Activated T-cell treated with anti-CD3 and anti-CD28 coated beads for 1 hour (primary cell): ENCODE measurements at regions not wholly inside any gene's neighbourhood (a gene's known extent, or its start where the extent isn't known, plus 50 kb on each side); places are given as distances from the start of the nearest gene placed in this dataset.
"Not testable (repeated sequence)": the region's sequence is repeated elsewhere in the genome, so short reads cannot be mapped to it uniquely, and the experiment has no call there.

Experiments used
- DNase-seq: peaks from one replicate; pipeline ENCODE4 v3.0.0-alpha.2; 2020; ENCODE audit warnings: low read depth

DNA sequence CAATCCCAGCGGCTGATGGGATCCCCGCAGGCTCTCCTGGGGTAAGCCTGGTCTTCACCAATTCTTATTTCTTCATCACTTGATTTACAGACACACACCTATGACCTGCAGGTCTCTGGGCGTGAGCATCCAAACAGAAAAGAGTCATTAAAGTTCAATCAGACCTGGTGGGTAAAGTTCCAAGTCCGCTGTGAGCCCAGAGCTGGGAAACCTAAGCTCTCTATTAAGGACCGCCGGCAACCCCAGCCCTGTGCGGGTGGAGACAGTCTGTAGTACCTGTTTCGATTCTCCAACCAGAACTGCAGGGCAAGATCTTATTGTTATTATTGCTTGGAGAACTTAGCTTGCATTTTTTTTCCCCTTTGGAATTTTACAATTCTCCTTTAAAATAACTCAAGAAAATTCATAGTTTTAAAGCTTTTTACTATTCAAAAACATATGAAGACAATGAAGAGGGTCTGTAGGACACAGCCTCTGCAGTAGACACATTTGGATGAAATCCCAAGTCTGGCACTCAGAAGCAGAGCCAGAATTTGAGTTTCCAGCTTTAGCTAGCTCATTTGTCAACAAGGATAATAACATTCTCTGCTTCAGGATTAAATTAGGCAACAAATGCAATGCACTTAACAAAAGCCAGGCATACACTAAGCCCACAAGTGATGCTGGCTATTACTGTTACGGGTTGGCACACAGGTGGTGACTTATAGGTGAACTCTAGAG is 376.4 kb downstream of the INSIG2 start:
- DNase-seq, result no peak

DNA sequence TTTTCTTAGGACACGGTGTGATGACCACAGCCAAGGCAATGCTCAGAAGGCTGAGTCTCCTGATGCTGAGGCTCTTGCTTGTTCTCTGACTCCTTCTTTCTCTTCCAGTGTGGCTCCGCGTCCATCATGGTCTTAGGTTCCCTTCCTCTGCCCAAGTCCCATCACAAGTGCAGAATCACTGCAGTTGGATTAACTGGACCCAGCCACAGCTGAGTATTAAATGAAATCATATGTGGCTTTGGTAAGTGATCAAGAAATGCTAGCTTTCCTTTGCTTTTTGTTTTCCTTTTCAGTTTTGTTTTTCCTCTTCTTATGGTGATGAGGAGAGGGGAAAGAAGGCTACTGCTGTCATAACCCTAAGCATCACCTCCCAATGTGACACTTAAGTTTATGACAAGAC is 375.8 kb downstream of the INSIG2 start:
- DNase-seq, result no peak

DNA sequence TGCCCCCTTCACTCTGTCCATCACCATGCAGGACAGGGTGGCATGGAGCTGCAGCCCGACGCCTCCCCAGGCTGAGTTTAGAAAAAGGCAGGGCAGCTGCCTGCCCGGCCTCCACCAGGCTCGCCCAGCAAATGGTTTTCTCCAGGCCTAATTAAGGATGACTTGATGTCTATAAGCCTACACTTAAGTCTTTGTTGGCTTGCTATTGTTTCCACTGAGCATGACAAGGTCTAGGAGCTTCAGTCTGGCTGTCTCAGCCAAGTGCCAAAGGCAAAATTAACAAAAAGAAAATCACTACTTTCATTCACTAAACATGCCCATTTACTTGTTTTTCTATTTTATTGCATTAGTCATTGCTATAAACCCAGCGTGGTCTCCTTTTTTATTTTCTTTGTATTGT is 372.2 kb downstream of the INSIG2 start:
- no peak for DNase-seq

DNA sequence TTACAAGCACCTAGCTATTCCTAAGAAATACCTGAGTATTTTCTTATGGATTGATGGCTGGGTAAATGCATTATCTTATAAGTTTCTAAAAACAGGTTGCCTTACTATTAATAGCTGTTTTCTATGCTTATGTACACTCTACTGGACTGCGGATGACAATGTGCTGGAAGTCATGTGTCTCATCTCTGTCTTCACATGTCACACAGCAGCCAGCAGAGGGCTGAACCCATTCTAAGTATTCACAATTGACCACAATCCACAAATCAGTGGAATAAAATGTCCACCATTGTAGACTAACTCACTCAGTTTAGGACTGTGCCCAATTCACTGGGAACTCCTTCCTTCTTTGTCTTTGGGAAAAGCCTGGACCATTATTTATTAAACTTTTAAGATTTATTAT is 371.2 kb downstream of the INSIG2 start:
- DNase-seq, result no peak

DNA sequence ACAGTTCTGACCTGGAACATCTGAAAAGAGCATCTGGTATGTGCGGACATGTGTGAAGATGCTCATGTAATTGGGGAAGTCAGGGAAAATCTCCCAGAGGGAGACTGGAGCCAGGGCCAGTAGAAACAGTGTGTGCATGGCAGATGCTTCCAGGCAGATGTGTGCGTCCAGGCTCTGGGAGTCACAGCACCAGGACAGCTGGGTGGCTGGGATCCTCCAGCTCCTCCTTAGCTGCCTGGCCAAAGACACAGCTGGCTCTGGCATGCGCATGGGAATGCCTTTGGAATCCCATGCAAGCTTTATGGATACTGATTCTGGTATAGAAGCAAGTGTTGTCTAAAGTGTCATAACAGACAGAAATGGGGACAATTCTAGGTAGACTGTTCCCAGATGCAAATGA is 369.7 kb downstream of the INSIG2 start:
- no peak for DNase-seq

DNA sequence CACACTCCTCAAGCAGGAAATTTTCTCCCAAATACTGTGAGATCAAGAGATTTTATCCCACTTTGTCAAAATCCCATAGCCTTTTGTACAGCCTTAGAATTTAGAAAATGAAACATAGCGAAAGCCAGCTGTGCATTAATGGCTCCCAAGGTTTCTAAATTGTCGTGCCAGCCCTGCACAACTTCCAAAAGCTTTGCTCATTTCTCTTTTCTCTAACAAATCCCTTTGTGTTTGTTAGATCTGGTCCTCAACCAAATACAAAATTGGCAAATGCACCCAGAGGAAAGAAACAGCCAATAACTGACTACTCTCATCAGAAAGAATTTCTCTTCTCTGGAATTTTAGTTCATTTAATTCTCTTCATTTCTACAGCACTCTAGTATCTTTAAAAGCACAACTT is 361.1 kb downstream of the INSIG2 start:
- no peak for DNase-seq

DNA sequence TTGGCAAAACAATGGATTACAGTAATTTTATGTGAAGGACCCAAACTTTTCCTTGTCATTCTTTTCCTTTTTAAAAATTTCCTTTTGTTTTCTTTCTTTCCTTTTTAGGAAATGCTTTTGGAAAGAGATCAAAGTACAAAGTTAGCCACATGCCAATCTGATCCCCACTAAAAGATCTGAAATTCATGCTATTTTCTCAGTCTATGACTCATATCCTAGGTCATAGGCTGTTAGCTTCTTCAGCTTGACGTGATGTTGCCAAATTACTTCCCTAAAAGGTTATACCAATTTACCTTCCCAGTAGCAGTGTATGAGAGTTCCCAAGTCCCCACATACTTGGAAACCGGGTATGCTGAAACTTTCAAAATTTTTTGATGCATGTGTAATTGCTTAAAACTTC is 355.3 kb downstream of the INSIG2 start:
- DNase-seq, result no peak

DNA sequence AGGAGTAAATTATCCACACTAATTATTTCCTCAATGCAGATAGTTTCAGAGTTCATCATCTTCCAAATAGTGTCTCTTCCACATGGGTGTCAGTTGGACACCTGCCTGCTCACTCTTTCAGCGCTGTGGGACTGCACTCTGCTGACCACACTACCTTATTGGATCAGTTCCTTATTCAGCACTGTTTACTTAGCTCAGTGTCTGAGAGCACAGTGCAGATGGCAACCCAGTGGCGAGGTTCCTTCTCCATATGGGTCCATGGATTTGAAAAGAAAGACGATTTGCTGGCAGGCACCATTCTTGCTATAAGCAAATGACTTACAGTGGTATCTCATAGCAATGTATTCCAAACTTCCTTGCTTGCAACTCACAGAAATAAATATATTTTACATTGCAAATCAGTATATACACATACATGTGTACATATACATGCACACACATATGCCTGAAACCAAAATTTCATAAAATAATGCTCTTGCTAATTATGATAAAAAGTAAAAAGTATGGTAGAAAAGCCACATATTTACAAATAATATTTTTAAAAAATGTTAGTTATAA is 354.8 kb downstream of the INSIG2 start:
- no peak for DNase-seq

DNA sequence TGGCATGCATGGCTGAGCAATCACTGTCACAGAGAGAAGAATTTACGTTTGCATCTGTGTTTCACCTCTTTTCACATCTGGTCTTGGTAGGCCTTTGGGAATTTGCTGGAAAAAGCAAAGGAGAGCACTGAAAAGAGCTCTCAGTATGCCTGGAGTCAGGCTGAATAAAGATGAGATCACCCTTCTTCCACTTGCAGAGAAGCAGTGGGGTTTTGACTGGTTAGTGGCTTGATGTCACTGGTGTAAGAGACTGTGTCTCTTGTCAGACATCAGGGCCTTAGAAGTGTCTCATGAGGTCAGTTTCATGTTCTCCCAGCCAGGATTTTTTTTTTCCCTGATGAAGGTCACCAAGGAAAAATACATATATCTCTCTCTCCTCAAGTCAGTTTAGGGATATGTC is 353.8 kb downstream of the INSIG2 start:
- DNase-seq, result no peak

DNA sequence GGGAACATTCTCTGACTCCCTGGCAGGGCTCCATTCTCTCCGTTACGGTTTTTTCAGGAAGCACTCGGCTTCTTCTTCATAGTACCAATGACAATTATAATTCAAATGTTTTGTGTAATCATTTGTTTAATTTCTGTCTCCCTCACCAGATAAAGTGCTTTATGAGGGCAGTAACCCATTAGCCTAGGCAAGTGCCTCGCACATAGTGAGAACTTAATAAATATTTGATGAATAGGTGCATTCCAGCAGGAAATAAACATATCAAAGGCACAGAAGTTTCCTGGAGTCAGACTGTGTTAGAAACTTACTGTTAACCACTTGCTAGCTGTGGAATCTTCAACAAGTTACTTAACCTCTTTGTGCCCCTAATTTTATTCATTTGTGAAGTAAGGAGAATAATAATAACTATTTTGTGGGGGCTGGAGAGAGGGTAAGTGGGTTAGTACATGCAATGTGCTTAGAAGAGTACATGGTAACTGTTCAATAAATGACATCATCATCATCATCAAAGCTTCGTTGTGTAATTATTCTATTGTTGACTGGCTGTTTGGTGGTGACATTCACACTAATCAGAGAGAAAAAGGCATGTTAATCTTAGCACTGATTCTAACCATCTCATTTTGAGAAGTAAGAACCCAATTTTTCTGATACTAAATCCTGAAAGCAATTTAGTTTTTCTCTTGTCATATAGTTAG is 352.3 kb downstream of the INSIG2 start:
- DNase-seq, result no peak

DNA sequence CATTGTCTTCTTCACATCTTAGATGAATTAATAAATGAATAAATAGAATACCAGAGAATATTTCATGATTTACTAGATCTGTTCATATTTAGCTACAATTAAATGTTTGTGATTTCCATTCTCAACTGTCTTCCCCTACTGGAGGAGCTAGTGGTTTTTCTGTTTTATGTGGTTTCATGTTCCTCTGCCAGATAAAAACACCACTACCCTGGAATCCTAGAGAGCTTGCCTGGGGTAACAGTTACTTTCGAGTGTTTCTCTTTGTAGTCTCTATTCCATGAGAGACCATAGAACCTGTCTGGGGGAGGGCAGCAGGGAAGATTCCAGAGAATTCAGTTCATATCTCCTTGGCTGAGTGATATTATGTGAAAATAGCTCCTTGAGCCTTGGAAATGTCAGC is 349.2 kb downstream of the INSIG2 start:
- DNase-seq, result no peak

DNA sequence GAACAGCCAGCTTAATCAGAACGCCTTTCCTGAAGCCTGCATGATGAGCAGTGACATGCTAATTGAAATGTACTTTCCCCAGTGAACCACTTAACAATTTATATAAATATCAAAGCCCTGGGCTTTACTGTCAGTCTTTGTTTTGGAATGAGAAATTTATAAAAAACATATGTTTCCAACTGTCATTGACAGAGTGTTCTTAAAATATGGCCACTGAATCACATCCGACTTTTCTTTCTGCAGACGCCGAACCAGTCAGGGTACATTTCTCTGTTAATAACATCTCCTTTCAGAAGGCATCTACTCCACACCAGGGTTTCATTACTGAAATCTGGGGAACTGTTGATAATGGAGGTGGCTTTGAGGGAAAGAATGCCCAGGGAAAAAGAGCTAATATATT is 343.7 kb downstream of the INSIG2 start:
- DNase-seq, result no peak

DNA sequence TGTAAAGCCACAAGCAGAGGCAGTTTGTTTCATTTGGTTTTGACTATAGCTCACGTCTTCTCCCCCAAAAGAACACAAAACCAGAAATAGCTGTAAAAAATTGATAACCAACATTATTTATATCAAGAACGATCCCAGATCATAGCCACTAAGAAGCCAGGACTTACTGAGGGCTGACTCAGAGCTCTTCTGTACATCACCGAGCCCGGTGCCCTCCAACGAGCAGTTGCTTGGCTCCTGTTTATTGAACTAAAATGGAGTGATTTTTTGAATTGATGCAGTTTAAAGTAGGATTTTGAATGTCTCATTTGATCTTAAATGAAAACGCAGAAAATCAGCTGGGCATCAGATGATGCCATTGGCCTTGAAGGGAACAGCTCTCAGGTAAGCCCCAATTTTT is 343.3 kb downstream of the INSIG2 start:
- DNase-seq, result no peak

DNA sequence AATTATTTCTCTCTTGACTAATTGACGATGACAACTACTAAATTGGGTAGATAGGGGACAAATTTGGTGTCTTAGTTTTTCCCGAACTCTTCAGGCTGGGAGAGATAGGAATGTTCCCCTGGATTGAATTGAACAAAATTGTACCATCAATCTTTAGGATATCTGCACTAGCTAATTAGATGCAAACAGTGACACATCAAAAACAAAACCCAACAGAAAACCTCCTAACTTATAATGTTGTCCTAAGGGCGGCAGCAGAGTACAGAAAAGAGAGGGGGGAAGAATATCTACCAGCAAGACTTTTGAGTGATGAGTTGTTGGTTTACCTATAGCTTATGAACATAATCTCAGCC is 342.9 kb downstream of the INSIG2 start:
- DNase-seq, result no peak

DNA sequence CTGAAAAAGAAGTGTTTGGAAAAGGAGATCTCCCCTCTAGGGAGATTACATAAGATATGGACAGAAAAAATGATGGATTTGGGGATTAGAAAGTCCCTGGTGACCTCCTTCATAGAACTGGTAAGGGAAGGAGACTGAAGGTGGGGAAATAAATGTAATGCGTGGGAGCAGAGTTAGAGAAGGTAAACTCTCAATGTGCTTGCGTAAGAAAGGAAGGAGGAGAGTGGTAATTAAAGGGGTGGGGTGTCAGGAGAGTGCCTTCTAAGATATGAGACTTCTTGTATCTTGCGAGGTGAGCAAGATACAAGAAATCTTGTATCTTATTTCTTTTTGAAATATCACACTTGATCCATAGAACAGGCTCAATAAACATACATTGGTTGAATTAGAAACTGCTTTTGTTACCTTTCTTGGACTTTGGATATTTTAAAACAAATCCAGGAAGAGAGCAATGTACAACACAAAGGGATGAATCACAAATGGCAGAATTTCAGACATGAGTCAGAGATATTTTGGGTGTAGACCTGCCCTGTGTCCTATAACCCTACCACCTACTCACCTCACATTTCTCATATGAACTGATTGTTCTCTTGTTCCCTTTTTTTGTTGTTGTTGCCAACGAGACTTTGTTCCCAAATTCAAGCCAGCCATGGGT is 342.4 kb downstream of the INSIG2 start:
- DNase-seq, result no peak

DNA sequence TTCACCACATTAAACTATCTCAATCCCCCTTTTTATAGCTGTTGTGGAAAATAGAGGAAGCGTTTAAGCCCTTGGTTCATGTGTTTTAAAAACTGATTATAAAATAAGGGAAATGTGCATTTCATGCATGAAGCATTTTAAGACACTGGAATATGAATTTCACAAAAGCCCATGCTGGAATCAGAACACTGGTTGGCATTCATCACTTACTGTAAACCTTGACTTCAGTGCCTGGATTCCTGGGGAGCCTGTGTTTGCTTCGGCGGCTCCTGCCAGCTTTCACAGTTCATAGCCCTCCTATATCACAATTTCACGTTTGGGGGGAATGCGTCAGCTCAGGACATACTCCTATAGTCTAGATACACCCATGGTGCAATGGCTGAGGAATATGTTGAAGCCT is 336.9 kb downstream of the INSIG2 start:
- DNase-seq, result no peak

DNA sequence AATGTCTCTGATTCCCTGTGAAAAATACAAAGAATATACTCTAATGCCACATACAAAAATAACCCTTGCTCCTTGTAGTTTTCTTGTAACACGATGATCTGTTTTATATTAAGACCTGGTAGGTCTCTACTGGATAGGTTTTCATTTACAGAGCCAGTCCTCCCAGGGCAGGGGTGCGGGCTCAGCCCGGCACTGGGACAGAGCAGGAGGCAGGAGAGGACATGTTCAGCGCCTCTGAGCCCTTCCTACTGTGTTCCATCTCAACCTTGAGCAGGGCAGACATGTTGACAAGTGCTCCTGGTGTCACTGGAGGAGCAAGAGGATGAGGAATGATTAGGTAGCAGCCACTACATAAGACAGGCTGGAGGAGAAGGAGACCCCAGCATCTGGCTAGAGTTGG is 335.5 kb downstream of the INSIG2 start:
- DNase-seq, result no peak

DNA sequence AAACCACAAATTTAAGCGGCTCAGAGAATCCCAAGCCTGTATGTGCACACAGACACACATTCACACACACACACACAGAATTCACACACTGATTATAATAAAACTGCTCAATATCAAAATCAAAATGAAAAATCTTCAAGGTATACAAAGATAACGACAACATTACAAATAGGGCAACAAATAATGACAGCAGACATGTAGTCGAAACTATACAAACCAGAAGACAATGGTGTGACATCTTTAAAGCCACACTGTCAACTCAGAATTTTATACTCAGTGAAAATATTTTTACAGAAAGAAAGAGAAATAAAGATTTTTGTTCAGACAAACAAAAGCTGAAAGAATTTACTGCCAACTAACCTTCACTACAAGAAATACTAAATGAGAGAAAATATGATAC is 333.4 kb downstream of the INSIG2 start:
- DNase-seq, result no peak

DNA sequence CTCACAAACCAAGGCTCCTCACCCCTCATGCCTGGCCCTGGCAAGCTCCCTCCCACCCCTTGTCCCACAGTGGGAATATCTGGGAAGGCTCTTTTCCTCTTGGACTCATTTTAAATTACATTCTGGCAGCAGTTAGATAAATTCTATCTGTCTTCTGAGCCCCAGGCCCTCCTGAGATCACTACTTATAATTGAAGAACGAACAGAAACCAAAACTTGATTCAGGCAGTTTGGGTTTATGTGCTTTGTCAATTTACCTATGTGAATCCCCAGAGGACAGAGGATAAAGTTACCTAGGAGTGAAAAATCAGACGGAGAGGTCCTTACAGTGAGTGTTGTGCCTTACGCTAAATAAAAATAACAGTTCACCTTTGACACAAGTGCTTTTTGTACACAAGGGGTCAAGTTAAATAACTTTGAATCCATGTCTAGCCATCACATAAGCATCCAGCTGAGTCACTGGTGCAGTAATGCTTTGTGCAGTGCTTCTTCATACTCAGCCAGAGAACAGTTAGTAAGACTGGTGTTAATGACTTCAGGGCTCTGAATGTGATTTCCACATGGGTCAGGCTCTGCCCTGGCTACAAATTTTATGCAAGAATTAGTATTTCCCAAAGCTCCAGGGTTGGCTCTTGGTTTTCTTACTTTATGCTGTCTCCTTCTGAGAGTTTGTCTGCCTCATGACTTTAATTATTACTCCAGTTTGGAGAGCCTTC is 329.3 kb downstream of the INSIG2 start:
- no peak for DNase-seq

DNA sequence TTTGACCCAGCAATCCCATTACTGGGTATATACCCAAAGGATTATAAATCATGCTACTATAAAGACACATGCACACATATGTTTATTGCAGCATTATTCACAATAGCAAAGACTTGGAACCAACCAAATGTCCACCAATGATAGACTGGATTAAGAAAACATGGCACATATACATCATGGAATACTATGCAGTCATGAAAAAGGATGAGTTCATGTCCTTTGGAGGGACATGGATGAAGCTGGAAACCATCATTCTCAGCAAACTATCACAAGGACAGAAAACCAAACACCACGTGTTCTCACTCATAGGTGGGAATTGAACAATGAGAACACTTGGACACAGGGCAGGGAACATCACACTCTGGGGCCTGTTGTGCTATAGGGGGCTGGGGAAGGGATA is 326.9 kb downstream of the INSIG2 start:
- DNase-seq, result not testable (repeated sequence)

DNA sequence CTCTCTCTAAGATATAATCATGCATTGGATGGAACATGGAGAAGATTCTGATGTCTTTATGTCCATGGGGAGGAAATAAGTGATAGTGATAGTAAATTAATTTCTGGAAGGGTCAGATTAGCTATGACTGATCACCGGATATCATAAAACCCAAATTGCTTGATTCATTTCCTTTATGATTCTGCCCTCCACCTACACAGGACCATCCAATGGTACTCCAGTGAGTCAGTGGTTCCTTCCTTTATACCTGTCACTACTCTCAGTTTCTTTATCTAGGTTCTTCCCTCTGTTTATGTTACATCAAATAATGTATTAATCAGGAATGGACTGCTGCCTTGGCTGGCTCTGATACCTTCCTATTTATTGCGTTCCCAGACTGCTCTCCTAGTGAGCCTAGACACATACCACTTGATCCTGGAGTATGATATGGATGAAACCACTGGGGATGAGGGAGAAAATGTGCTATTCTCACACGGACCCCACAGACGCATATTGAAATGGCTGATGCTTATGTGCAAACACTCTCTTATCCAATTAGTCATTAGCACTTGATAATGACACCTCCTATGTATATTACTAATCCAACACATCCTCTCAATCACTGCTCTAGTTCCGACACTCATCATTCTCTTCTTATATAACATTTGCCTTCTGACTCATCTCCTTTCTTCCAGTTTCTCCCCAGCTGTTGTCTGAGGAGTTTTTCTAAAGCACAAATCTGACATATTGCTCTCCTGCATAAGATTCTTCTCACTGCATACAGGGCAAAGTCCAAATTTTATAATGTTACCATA is 315.6 kb downstream of the INSIG2 start:
- no peak for DNase-seq

DNA sequence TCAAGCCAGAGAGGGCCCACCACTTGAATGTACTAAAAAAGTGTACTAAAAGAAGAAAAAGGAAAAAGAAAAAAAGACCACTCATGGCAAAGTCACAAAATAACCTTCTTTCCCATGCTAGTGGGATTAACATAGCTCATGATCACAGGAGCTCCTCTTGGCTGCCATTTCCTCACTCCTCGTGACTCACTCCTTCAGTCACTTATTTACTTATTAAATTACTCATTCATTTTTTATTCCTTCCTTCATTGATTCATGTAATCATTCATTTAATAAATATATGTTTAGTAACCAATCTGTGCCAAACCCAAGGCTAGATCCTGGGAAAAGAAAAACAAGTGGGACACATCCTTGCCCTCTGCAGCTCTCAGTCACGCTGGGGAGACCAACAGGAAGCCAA is 300.5 kb downstream of the INSIG2 start:
- DNase-seq, result no peak
